Vagina (tissue), 2 donors: ENCODE measurements at regions not wholly inside any gene's neighbourhood (a gene's known extent, or its start where the extent isn't known, plus 50 kb on each side); places are given as distances from the start of the nearest gene placed in this dataset.

Experiments
- DNase-seq, 2 donors: peaks; one replicate each; pipeline ENCODE4 v3.0.0-alpha.2; 2017; ENCODE audit errors: extremely low spot score in 2 of 2
- H3K27ac ChIP-seq: fragments of 200-600 bp; sonication (generic); one replicate; pipeline ENCODE4 v1.5.1; 2019
- H3K27me3 ChIP-seq: fragments of 200-600 bp; sonication (generic); one replicate; pipeline ENCODE4 v1.5.1; 2019
- H3K36me3 ChIP-seq, 2 donors: fragments of 200-600 bp; sonication (generic); one replicate each; pipeline ENCODE4 v1.5.1; 2017 to 2019
- H3K4me1 ChIP-seq: fragments of 200-600 bp; sonication (generic); one replicate; pipeline ENCODE4 v1.5.1; 2019
- H3K4me3 ChIP-seq, 2 donors: fragments of 200-600 bp; sonication (generic); 1 replicate in 1 of 2; 2 replicates in 1 of 2; pipeline ENCODE4 v1.5.1; 2016 to 2019
- H3K9me3 ChIP-seq: fragments of 200-600 bp; sonication (generic); one replicate; pipeline ENCODE4 v1.5.1; 2019
- POLR2A ChIP-seq, 2 donors: fragments of 450-650 bp; IDR thresholded peaks; one replicate each; pipeline ENCODE4 v1.6.1; 2017; ENCODE audit warnings: antibody characterized with exemption in 2 of 2, mild to moderate bottlenecking in 2 of 2, moderate library complexity in 2 of 2
- POLR2AphosphoS5 ChIP-seq, 2 donors: sonication (generic); formaldehyde crosslinking; IDR thresholded peaks; one replicate each; pipeline ENCODE4 v1.9.0; 2017; ENCODE audit warnings: antibody characterized with exemption in 2 of 2, mild to moderate bottlenecking in 2 of 2, low read depth in 1 of 2; ENCODE audit not compliant: insufficient read depth in 1 of 2
- intact Hi-C: fragments of 100-400 bp; cut with DNase I; formaldehyde crosslinking; loops from one replicate; pipeline ENCODE4 v1.15.1; 2023
- TF ChIP-seq, protein P1 (sequence below), 3 experiments: fragments of 450-650 bp in 2 of 3; fragments of 200-600 bp in 1 of 3; sonication (generic) in 1 of 3; IDR thresholded peaks; one replicate each; pipeline ENCODE4 v1.5.1; 2017 to 2019; ENCODE audit warnings: antibody characterized with exemption in 3 of 3, mild to moderate bottlenecking in 2 of 3, moderate library complexity in 2 of 3

DNA sequence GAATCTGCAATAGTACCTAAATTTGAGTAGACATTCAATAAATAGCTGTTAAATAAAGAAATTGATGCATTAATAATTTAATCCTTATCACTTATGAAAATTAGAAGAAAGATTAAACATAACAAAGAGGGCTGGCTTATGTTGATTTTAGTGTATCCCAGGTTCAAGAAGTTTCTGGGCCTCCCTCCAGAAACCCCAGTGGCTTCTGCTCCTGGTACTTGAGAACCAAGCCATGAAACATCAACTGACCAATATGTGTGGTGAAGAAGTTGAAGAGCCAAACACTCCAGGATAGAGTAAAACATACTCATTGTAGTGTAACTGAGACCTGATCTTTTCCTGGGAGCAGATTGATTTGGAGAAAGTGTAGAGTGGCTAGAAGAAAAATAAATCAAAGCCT lies 1465.7 kb upstream of the PIK3C3 start:
- Histone ChIP-seq H3K9me3 (no peaks in the 10 kb centered on the region), H3K36me3 (no peaks in the 10 kb centered on the region), H3K27ac (no peak overlapping the region), H3K4me1 (no peaks in the 10 kb centered on the region), H3K27me3 (no peaks in the 10 kb centered on the region), H3K4me3 (no peak overlapping the region)
- intact Hi-C loops = no loop called here
- DNase-seq = no peak
- TF ChIP-seq, protein P1, sequence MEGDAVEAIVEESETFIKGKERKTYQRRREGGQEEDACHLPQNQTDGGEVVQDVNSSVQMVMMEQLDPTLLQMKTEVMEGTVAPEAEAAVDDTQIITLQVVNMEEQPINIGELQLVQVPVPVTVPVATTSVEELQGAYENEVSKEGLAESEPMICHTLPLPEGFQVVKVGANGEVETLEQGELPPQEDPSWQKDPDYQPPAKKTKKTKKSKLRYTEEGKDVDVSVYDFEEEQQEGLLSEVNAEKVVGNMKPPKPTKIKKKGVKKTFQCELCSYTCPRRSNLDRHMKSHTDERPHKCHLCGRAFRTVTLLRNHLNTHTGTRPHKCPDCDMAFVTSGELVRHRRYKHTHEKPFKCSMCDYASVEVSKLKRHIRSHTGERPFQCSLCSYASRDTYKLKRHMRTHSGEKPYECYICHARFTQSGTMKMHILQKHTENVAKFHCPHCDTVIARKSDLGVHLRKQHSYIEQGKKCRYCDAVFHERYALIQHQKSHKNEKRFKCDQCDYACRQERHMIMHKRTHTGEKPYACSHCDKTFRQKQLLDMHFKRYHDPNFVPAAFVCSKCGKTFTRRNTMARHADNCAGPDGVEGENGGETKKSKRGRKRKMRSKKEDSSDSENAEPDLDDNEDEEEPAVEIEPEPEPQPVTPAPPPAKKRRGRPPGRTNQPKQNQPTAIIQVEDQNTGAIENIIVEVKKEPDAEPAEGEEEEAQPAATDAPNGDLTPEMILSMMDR (IDR thresholded peaks at IDR 0.05) = no peak
- TF ChIP-seq POLR2AphosphoS5 (IDR thresholded peaks at IDR 0.05; ENCODE audit: insufficient read depth in 1 of 2, low read depth in 1 of 2) = no peak
- no peak for TF ChIP-seq POLR2A (IDR thresholded peaks at IDR 0.05)

DNA sequence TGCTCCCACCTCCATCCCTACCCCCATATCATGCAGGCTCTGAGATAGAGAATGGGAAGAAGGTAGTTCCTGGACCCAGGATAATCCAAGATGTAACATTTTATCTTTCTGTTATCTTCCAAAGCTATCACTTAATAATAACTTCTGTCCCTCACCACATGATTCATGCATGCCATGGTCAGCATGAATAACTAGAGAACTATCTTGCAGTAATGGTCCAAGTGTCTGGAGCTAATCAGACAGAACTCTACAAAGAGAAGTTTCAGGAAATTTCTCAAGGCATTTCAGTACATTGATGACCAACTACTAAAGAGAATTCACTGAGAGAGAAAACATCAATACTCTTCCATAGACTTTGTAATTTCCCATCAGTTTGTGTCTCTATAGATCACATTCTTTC lies 1469.7 kb upstream of the PIK3C3 start:
- TF ChIP-seq, protein P1 (IDR thresholded peaks at IDR 0.05) = no peak
- no peak for TF ChIP-seq POLR2AphosphoS5 (IDR thresholded peaks at IDR 0.05; ENCODE audit: insufficient read depth in 1 of 2, low read depth in 1 of 2)
- no peak for TF ChIP-seq POLR2A (IDR thresholded peaks at IDR 0.05)
- Histone ChIP-seq H3K27me3 (no peaks in the 10 kb centered on the region), H3K4me3 (no peak overlapping the region), H3K36me3 (no peaks in the 10 kb centered on the region), H3K27ac (no peak overlapping the region), H3K4me1 (no peaks in the 10 kb centered on the region), H3K9me3 (no peaks in the 10 kb centered on the region)
- intact Hi-C loops = no loop called here
- no peak for DNase-seq

DNA sequence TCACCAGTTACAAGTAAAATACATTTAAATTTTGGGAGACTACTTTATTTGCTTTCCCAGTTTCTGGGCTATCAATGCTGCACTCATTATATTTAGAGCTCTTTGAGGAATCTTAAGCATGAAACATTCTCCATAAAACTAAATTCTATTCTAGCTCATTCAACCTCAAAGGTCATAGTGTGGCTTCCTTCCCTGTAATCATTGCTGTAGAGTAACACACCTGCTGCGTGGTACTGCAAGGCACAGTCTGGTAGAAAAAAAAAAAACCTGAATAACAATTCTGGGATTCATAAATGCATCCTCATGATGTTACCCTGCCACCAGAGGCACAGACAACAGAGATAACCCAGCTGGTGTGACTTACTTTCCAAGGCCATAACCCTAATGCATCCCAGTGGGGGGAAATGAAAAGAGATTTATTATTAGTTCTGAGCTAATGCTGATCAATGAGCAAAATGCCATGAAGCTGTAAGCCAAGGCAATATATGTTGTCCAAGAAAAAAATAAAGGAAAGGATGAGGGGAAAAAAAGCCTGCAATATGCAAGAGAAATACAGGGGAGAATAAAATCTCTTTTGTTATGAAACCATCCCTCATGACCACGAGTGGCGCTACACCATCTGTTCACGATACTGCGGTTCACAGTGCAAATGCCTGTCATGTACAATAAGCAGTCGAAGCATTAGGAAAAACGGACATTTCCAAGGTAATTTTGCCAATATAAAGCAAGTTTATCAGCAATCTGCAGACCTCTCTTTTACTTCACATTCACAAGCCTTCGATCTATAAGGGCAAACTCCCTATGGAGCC lies 1481.6 kb upstream of the PIK3C3 start:
- intact Hi-C loops = no loop called here
- Histone ChIP-seq H3K4me3 (no peak overlapping the region), H3K4me1 (no peaks in the 10 kb centered on the region)

DNA sequence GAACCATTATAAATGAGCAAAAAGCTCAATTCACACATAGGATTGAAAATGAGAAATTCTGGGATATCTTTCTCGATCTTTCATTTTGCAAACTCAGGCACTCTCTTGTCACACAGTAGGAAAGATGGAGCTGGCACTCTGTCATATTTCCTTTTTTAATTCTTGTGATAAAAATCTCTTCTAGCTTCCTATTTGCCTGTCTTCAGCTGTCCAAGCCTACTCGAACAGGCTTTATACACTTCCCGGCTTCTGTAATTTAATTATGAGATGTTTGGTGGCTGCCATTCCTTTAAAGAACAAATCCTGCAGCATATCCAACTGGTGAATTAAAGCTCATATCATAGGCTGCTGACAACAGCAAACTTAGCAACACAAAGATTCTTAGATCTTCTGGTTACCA lies 1484.3 kb upstream of the PIK3C3 start:
- no peaks in the 10 kb centered on the region for H3K4me1 ChIP-seq
- TF ChIP-seq, protein P1 (IDR thresholded peaks at IDR 0.05) = no peak
- TF ChIP-seq POLR2A (IDR thresholded peaks at IDR 0.05) = no peak
- TF ChIP-seq POLR2AphosphoS5 (IDR thresholded peaks at IDR 0.05; ENCODE audit: insufficient read depth in 1 of 2, low read depth in 1 of 2) = no peak
- H3K4me3 ChIP-seq = no peak overlapping the region
- intact Hi-C loops = no loop called here
- H3K36me3 ChIP-seq = no peaks in the 10 kb centered on the region
- no peak for DNase-seq
- no peak overlapping the region for H3K27ac ChIP-seq
- H3K9me3 ChIP-seq = no peaks in the 10 kb centered on the region
- H3K27me3 ChIP-seq = no peaks in the 10 kb centered on the region

More for the DNA sequence above, 1481.6 kb upstream of the PIK3C3 start:
- no peak for DNase-seq
- TF ChIP-seq POLR2A (IDR thresholded peaks at IDR 0.05) = no peak
- no peak for TF ChIP-seq POLR2AphosphoS5 (IDR thresholded peaks at IDR 0.05; ENCODE audit: insufficient read depth in 1 of 2, low read depth in 1 of 2)
- TF ChIP-seq, protein P1 (IDR thresholded peaks at IDR 0.05) = no peak
- H3K36me3 ChIP-seq = no peaks in the 10 kb centered on the region
- no peaks in the 10 kb centered on the region for H3K27me3 ChIP-seq
- no peaks in the 10 kb centered on the region for H3K9me3 ChIP-seq
- no peak overlapping the region for H3K27ac ChIP-seq

DNA sequence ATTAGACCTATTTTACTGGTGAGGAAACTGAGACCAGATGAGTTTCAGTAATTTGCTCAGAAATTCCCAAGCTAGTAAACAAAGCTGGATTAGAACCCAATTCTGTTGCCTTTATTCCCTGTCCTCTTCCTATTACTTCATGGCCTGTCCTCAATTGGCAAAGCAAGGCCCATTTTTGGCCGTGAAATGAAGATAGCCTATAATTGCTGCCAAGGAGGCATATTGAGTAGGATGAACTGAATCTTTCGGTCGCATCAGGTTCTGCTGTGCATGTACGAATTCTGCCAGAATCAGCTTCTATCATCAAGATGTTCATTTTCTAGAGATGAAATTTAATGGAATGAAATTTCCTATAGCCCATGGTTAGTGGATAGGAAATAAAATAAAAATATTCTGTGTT lies 1485.2 kb upstream of the PIK3C3 start:
- no peaks in the 10 kb centered on the region for H3K4me1 ChIP-seq
- intact Hi-C loops = no loop called here
- no peak overlapping the region for H3K4me3 ChIP-seq
- DNase-seq = no peak
- TF ChIP-seq POLR2A (IDR thresholded peaks at IDR 0.05) (no peak), POLR2AphosphoS5 (IDR thresholded peaks at IDR 0.05; ENCODE audit: insufficient read depth in 1 of 2, low read depth in 1 of 2) (no peak)
- TF ChIP-seq, protein P1 (IDR thresholded peaks at IDR 0.05) = no peak
- no peaks in the 10 kb centered on the region for H3K9me3 ChIP-seq
- H3K27ac ChIP-seq = no peak overlapping the region
- H3K27me3 ChIP-seq = no peaks in the 10 kb centered on the region
- no peaks in the 10 kb centered on the region for H3K36me3 ChIP-seq
